ENCODE measurements at regions not wholly inside any gene's neighbourhood (a gene's known extent, or its start where the extent isn't known, plus 50 kb on each side); places are given as distances from the start of the nearest gene placed in this dataset.

DNA sequence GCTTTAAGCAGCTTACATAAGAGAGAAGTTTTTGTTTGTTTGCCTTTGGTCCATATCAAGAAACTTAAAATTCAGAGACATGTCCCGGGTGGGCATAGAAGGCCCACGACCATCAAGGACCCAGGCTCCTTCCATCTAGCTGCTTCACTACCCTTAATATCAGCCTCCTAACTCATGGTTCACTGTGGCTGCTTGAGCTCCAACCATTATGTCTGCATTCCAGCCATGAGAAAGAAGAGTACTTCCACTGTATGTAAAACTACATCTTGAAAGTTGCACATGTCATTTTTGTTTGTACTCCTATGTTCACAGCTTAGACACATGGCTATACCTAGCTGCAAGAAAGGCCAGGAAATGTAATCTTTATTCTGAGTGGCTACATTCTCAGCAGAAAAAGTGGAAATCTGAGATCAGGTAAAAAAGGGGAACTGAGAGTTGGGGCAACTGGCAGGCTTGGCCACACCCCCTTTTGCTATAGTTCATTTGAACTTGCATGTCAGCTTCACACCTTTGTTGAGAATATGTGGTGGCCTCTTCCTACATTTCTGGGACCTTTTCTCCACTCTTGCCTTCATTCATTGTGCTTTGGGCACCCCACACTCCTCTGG lies 81.3 kb upstream of the TP53I11 start:
- no peak for DNase-seq (ENCODE audit: low read depth, low spot score)
- no peak overlapping the region for H3K4me3 ChIP-seq (ENCODE audit: low read length)

- no peak for DNase-seq (ENCODE audit: low read depth, low spot score)
These were observed 84.7 kb upstream of the TP53I11 start for GRCh38 chr11:45035413-45035812.

DNA sequence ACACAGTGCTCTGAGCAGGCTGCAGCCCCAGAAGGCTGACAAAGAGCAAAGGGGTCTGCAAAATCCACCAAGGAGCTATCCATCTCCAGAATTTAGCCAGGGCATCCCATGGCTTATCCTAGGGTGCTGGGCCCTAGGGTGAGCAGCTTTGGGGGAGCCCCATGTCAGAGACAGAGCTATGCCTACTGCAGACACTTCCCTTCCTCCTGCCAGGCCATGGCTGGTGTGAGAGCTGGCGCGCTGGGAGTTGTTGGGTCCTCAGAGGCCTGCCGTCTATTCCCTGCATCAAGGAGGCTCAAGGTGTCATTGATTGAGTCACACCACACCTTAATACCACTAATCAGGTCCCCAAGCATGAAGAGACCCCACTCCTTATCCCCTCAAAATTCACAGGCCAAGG lies 85.3 kb upstream of the TP53I11 start:
- H3K4me3 ChIP-seq (ENCODE audit: low read length): no peak overlapping the region
- no peak for DNase-seq (ENCODE audit: low read depth, low spot score)

More at GRCh38 chr11:45035413-45035812, 84.7 kb upstream of the TP53I11 start:
- no peak overlapping the region for H3K4me3 ChIP-seq (ENCODE audit: low read length)

DNA sequence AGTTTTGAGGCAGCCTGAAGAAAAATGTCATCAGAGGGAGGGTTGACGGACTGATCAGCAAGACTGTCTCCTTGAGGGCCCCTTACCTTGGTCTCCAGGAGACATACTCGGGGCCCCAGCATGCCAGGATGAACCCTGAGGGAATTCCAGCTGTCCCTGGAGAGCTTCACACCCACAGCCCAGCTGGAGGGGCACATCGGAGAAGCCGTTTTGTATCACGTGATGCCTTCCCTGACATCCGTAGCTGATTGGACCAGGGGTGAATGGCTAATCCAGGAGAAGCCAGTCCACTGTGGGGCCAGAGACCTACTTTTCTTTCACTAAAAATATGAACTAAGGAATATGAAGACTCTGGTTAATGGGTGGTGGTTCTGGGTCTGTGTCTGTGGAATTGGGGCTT lies 86.0 kb upstream of the TP53I11 start:
- no peak overlapping the region for H3K4me3 ChIP-seq (ENCODE audit: low read length)
- no peak for DNase-seq (ENCODE audit: low read depth, low spot score)

DNA sequence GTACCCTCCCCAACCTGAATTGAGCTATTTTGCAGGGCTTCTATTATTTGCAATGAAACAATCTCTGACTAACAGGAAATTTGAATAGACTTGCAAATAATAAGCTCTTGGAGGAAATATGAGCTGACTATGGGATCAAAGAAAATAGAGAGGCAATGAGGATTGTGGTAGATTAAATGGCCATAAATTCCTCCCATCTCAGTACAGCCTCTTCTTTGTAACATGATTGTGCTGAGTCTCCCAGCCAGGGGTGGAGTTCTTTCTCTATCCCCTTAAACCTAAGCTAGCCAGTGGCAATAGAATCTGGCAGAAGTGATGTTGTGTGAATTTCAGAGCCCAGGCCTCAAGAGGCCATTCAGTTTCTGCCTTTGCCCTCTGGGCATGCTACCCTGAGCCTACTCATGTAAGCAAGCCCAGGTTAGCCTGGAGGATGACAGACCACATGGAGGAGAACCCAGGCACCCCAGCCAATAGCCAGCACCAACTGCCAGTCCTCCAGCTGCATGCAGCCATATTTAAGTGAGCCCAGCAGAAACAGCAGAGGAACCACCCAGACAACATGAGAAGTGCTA lies 86.8 kb upstream of the TP53I11 start:
- no peak for DNase-seq (ENCODE audit: low read depth, low spot score)
- no peak overlapping the region for H3K4me3 ChIP-seq (ENCODE audit: low read length)

GRCh38 chr11:45038923-45039322 lies 88.2 kb upstream of the TP53I11 start:
- no peak overlapping the region for H3K4me3 ChIP-seq (ENCODE audit: low read length)
- DNase-seq (ENCODE audit: low read depth, low spot score): no peak

GRCh38 chr11:45041596-45041995 lies 90.9 kb upstream of the TP53I11 start:
- DNase-seq (ENCODE audit: low read depth, low spot score): no peak
- H3K4me3 ChIP-seq (ENCODE audit: low read length): no peak overlapping the region

- no peak overlapping the region for H3K4me3 ChIP-seq (ENCODE audit: low read length)
- DNase-seq (ENCODE audit: low read depth, low spot score): no peak
These were observed 91.9 kb upstream of the TP53I11 start for GRCh38 chr11:45042560-45042959.

DNA sequence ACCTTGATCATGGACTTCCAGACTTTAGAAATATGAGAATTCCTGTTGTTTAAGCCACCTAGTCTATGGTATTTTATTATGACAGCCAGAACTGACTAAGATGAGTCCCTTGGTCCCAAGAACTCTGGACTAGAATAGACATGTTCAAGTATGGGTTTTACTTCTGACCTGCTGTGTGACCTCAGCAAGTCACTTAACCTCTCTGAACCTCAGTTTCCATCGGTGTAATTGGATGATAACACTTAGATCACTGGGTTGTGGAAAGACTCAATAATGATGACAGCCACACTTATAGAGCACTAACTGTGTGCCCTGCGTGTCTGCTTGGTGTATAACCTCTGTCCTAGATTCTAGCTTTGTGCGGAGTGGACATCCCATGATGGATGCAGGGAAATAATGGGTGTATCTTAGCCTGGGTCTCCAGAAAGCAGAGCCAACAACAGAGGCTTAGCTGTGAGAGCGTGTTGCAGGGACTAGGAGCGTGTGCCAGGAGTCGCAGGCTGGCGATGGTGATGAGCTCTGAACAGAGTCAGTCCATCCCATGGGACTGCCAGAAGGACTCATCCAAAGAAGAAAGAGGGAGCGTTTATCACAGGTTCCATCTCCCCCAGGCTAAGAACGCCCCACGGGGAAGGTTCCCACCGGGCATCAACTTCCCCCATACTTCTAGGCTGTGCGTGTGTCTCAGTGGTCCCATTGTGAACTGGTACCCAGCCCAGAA lies 93.2 kb upstream of the TP53I11 start:
- H3K4me3 ChIP-seq (ENCODE audit: low read length): no peak overlapping the region
- DNase-seq (ENCODE audit: low read depth, low spot score): no peak

DNA sequence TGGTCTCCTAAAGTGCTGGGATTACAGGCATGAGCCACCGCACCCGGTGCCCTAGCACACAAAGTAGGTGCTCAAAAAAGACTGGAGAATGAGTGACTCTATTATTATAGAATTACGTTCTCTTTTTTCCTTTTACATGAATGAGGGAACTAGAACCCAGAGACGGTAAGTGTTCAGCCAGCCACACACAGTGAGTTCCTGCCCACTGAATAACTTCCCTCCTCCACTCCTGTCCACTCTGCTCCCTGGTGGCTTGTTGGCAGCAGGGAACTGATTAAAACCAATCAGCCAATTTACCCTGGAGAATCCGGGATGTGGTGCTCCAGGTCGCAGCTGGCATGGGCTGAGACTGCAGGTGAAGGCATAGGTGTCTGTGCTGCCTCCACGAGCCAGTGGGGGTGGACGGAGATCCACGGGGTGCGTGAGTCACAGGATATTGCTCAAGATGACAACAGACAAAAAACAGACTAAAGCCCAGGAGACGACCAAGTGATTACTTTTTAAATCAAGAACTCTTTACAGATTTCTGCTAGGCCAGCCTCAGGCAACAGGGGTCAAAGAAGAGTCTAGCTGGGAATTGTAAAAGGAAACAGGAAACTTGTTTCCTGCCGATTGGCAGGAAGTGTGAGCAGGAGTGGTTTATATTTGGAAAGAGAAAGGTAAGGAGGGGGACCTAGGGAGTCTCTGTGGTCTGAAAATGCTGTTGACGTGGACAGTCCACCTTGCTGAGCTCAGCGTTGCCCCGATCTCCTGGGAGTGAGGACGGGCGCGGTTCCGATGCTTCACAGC lies 95.2 kb upstream of the TP53I11 start:
- no peak overlapping the region for H3K4me3 ChIP-seq (ENCODE audit: low read length)
- no peak for DNase-seq (ENCODE audit: low read depth, low spot score)

DNA sequence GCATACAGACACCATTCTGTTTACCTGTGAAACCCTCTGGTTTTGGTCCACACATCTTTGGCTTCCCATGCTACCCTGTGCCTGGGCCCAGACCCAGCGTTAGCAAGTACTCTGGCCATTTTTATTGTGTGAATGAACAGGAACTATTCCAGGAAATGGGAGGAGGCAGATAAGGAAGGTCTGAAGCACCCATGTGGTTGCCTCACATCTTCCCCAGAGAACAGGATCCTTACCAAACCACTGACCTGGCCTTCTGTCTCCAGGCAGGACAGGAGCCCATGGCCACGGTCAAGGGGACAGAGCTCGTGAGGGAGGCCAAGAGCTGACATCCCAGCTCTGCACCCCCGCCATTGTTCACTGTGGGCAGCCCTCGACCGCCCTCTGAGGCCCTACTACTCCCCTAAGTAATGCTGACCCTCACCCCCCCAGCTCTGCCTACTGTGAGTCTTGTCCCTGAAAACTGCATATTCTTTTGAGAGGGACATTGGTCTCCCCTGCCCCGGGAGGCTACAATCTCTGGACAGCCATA lies 97.7 kb upstream of the TP53I11 start:
- no peak overlapping the region for H3K4me3 ChIP-seq (ENCODE audit: low read length)
- DNase-seq (ENCODE audit: low read depth, low spot score): no peak

- H3K4me3 ChIP-seq (ENCODE audit: low read length): no peak overlapping the region
- DNase-seq (ENCODE audit: low read depth, low spot score): no peak
These were observed 97.4 kb upstream of the PRDM11 start for GRCh38 chr11:45048870-45049691.

DNA sequence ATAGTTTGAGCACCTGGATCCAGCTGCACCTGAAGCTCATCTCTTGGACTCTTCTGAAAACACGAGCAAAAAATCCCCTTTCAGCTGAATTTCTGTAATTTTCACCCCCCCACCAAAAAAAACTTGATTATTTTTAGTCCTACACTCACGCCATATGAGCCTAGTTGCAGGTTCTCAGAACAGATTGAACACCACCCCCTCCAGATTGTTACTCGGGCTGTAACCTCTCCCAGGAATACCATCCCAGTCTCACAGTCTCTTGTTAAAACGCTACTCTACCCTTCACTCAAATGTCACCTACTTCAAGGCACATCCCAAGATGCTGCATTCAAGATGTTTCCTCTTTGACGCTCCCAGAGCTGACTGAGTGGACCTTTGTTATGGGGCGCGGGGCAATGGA lies 96.3 kb upstream of the PRDM11 start:
- H3K4me3 ChIP-seq (ENCODE audit: low read length): no peak overlapping the region
- no peak for DNase-seq (ENCODE audit: low read depth, low spot score)

GRCh38 chr11:45051621-45052020 lies 94.8 kb upstream of the PRDM11 start:
- H3K4me3 ChIP-seq (ENCODE audit: low read length): no peak overlapping the region
- DNase-seq (ENCODE audit: low read depth, low spot score): no peak

DNA sequence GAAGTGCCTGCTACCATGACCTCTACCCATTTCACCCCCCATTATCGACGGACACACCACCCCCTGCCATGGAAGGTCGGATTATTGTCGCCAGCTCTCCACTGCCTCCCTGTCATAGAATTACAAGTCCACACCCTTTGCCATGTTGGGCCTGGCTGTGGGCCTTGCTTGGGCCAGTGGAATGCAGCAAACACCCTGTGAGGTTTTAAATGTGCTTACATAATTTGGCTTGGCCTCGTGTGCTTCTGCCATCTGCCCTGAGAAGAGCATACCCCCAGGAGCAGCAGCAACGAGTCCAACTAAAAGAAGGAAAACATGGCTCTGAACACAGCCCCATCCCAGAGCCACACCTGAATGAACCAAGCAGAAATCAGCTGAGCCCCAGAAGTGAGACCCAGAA lies 94.1 kb upstream of the PRDM11 start:
- DNase-seq (ENCODE audit: low read depth, low spot score): no peak
- H3K4me3 ChIP-seq (ENCODE audit: low read length): no peak overlapping the region

GRCh38 chr11:45053736-45054446 lies 92.5 kb upstream of the PRDM11 start:
- no peak overlapping the region for H3K4me3 ChIP-seq (ENCODE audit: low read length)
- no peak for DNase-seq (ENCODE audit: low read depth, low spot score)

DNA sequence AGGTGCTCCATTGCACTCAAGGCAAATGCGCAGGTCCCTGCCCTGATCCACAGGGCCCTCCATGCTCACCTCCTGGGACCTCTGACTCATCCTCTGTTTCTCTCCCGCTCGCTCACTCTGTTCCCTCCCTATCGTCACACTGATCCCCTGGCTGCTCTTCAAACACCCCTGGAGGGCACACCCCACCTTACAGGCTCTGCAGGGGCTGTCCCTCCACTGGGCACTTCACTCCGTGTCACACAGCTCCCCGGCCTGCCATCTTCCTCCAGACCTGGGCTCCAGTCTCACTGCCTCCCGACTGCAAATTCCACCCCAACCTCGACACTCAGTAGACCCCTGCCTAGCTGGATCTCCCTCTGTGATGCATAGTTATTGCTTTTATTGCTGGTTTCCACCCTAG lies 91.5 kb upstream of the PRDM11 start:
- no peak overlapping the region for H3K4me3 ChIP-seq (ENCODE audit: low read length)
- DNase-seq (ENCODE audit: low read depth, low spot score): no peak

- DNase-seq (ENCODE audit: low read depth, low spot score): no peak
- H3K4me3 ChIP-seq (ENCODE audit: low read length): no peak overlapping the region
These were observed 89.9 kb upstream of the PRDM11 start for GRCh38 chr11:45056529-45056928.
